ENCODE measurements at regions not wholly inside any gene's neighbourhood (a gene's known extent, or its start where the extent isn't known, plus 50 kb on each side); places are given as distances from the start of the nearest gene placed in this dataset.

- Histone ChIP-seq H3K27me3 (ENCODE audit: insufficient read depth) (no peaks in the 10 kb centered on the region), H3K4me1 (ENCODE audit: insufficient read depth) (no peaks in the 10 kb centered on the region), H3K79me2 (replicated peaks; ENCODE audit: insufficient read depth) (no peaks in the 10 kb centered on the region), H3F3A (replicated peaks; ENCODE audit: low read depth) (no peaks in the 10 kb centered on the region), H2AFZ (no peak overlapping the region), H3K27ac (ENCODE audit: low read depth) (no peak overlapping the region), H3K4me3 (no peak overlapping the region), H3K36me3 (ENCODE audit: insufficient read depth) (no peaks in the 10 kb centered on the region), H3K9me2 (ENCODE audit: insufficient read depth) (peaks cover 20% of the 10 kb centered on the region; the same call in 1 of the 2 replicates), H3K4me2 (no peak overlapping the region), H4K20me1 (replicated peaks; ENCODE audit: insufficient read depth) (no peaks in the 10 kb centered on the region)
- Mint-ChIP-seq H3K4me1 (no peaks in the 10 kb centered on the region), H3K9me3 (no peaks in the 10 kb centered on the region; the same call in 2 of the 3 replicates), H3K36me3 (ENCODE audit: low read depth) (no peaks in the 10 kb centered on the region), H3K27me3 (ENCODE audit: insufficient read depth, low read depth, poor library complexity) (no peaks in the 10 kb centered on the region), H3K4me3 (no peak overlapping the region), H3K27ac (no peak overlapping the region)
- no peak for DNase-seq (ENCODE audit: low spot score)
- no peak for ATAC-seq
- TF ChIP-seq ETS1 (IDR thresholded peaks at IDR 0.05): no peak
- TF ChIP-seq CTCF (conservative IDR thresholded peaks at IDR 0.05; ENCODE audit: low read depth in 2 of 2): no peak
- TF ChIP-seq JUNB (IDR thresholded peaks at IDR 0.05; ENCODE audit: unreplicated experiment): no peak
- TF ChIP-seq, protein P1, sequence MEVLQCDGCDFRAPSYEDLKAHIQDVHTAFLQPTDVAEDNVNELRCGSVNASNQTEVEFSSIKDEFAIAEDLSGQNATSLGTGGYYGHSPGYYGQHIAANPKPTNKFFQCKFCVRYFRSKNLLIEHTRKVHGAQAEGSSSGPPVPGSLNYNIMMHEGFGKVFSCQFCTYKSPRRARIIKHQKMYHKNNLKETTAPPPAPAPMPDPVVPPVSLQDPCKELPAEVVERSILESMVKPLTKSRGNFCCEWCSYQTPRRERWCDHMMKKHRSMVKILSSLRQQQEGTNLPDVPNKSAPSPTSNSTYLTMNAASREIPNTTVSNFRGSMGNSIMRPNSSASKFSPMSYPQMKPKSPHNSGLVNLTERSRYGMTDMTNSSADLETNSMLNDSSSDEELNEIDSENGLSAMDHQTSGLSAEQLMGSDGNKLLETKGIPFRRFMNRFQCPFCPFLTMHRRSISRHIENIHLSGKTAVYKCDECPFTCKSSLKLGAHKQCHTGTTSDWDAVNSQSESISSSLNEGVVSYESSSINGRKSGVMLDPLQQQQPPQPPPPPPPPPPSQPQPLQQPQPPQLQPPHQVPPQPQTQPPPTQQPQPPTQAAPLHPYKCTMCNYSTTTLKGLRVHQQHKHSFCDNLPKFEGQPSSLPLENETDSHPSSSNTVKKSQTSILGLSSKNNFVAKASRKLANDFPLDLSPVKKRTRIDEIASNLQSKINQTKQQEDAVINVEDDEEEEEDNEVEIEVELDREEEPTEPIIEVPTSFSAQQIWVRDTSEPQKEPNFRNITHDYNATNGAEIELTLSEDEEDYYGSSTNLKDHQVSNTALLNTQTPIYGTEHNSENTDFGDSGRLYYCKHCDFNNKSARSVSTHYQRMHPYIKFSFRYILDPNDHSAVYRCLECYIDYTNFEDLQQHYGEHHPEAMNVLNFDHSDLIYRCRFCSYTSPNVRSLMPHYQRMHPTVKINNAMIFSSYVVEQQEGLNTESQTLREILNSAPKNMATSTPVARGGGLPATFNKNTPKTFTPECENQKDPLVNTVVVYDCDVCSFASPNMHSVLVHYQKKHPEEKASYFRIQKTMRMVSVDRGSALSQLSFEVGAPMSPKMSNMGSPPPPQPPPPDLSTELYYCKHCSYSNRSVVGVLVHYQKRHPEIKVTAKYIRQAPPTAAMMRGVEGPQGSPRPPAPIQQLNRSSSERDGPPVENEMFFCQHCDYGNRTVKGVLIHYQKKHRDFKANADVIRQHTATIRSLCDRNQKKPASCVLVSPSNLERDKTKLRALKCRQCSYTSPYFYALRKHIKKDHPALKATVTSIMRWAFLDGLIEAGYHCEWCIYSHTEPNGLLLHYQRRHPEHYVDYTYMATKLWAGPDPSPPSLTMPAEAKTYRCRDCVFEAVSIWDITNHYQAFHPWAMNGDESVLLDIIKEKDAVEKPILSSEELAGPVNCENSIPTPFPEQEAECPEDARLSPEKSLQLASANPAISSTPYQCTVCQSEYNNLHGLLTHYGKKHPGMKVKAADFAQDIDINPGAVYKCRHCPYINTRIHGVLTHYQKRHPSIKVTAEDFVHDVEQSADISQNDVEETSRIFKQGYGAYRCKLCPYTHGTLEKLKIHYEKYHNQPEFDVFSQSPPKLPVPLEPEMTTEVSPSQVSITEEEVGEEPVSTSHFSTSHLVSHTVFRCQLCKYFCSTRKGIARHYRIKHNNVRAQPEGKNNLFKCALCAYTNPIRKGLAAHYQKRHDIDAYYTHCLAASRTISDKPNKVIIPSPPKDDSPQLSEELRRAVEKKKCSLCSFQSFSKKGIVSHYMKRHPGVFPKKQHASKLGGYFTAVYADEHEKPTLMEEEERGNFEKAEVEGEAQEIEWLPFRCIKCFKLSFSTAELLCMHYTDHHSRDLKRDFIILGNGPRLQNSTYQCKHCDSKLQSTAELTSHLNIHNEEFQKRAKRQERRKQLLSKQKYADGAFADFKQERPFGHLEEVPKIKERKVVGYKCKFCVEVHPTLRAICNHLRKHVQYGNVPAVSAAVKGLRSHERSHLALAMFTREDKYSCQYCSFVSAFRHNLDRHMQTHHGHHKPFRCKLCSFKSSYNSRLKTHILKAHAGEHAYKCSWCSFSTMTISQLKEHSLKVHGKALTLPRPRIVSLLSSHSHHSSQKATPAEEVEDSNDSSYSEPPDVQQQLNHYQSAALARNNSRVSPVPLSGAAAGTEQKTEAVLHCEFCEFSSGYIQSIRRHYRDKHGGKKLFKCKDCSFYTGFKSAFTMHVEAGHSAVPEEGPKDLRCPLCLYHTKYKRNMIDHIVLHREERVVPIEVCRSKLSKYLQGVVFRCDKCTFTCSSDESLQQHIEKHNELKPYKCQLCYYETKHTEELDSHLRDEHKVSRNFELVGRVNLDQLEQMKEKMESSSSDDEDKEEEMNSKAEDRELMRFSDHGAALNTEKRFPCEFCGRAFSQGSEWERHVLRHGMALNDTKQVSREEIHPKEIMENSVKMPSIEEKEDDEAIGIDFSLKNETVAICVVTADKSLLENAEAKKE (CRISPR knock-in tag; IDR thresholded peaks at IDR 0.05): no peak
- no peak for TF ChIP-seq CREB1 (CRISPR knock-in tag; IDR thresholded peaks at IDR 0.05; ENCODE audit: low read depth)
- TF ChIP-seq ZNF331 (CRISPR knock-in tag; IDR thresholded peaks at IDR 0.05; ENCODE audit: low read depth): no peak
- no peak for TF ChIP-seq EZH2phosphoT487 (IDR thresholded peaks at IDR 0.05; ENCODE audit: unreplicated experiment)
- TF ChIP-seq STAT1 (IDR thresholded peaks at IDR 0.05; ENCODE audit: unreplicated experiment): no peak
- TF ChIP-seq, protein P2, sequence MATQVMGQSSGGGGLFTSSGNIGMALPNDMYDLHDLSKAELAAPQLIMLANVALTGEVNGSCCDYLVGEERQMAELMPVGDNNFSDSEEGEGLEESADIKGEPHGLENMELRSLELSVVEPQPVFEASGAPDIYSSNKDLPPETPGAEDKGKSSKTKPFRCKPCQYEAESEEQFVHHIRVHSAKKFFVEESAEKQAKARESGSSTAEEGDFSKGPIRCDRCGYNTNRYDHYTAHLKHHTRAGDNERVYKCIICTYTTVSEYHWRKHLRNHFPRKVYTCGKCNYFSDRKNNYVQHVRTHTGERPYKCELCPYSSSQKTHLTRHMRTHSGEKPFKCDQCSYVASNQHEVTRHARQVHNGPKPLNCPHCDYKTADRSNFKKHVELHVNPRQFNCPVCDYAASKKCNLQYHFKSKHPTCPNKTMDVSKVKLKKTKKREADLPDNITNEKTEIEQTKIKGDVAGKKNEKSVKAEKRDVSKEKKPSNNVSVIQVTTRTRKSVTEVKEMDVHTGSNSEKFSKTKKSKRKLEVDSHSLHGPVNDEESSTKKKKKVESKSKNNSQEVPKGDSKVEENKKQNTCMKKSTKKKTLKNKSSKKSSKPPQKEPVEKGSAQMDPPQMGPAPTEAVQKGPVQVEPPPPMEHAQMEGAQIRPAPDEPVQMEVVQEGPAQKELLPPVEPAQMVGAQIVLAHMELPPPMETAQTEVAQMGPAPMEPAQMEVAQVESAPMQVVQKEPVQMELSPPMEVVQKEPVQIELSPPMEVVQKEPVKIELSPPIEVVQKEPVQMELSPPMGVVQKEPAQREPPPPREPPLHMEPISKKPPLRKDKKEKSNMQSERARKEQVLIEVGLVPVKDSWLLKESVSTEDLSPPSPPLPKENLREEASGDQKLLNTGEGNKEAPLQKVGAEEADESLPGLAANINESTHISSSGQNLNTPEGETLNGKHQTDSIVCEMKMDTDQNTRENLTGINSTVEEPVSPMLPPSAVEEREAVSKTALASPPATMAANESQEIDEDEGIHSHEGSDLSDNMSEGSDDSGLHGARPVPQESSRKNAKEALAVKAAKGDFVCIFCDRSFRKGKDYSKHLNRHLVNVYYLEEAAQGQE (IDR thresholded peaks at IDR 0.05; ENCODE audit: unreplicated experiment): no peak
- TF ChIP-seq EZH2 (IDR thresholded peaks at IDR 0.05; ENCODE audit: low read depth, unreplicated experiment): no peak
- TF ChIP-seq NANOG (IDR thresholded peaks at IDR 0.05; ENCODE audit: borderline replicate concordance): no peak
- TF ChIP-seq ZNF114 (CRISPR knock-in tag; IDR thresholded peaks at IDR 0.05): no peak
- TF ChIP-seq POLR2AphosphoS5 (IDR thresholded peaks at IDR 0.05; ENCODE audit: low read depth): no peak
These were observed 213.5 kb downstream of the GPAM start for GRCh38 chr10:111970111-111970510.
